DMS153 treated with DMSO at 0.1 percent for 48 hours (cell line): ENCODE measurements at regions not wholly inside any gene's neighbourhood (a gene's known extent, or its start where the extent isn't known, plus 50 kb on each side); places are given as distances from the start of the nearest gene placed in this dataset.

ENCODE experiments used
- DNase-seq: peaks from one replicate; lab custom pipeline; 2025; ENCODE audit not compliant: unreplicated experiment; lab: John Stamatoyannopoulos, UW

GRCh38 chr14:54126947-54127346 is 170.3 kb upstream of the BMP4 start:
- no peak for DNase-seq

- no peak for DNase-seq
These were observed 170.9 kb upstream of the BMP4 start for GRCh38 chr14:54127526-54127925.

GRCh38 chr14:54129850-54130640 is 173.4 kb upstream of the BMP4 start:
- no peak for DNase-seq

- DNase-seq, result no peak
These were observed 175.9 kb upstream of the BMP4 start for GRCh38 chr14:54132496-54132895.

GRCh38 chr14:54133896-54134295 is 177.3 kb upstream of the BMP4 start:
- no peak for DNase-seq

GRCh38 chr14:54135804-54136280 is 179.2 kb upstream of the BMP4 start:
- DNase-seq, result no peak

- no peak for DNase-seq
These were observed 180.4 kb upstream of the BMP4 start for GRCh38 chr14:54136894-54137613.

- DNase-seq, result no peak
These were observed 181.0 kb upstream of the BMP4 start for GRCh38 chr14:54137614-54137961.

- DNase-seq, result no peak
These were observed 181.4 kb upstream of the BMP4 start for GRCh38 chr14:54138024-54138353.

GRCh38 chr14:54138354-54139038 is 181.9 kb upstream of the BMP4 start:
- no peak for DNase-seq

GRCh38 chr14:54140551-54140950 is 183.9 kb upstream of the BMP4 start:
- no peak for DNase-seq

GRCh38 chr14:54146601-54147000 is 190.0 kb upstream of the BMP4 start:
- no peak for DNase-seq

- DNase-seq, result no peak
These were observed 190.7 kb upstream of the BMP4 start for GRCh38 chr14:54147282-54147681.

GRCh38 chr14:54147758-54148157 is 191.1 kb upstream of the BMP4 start:
- DNase-seq, result no peak

- DNase-seq, result no peak
These were observed 191.6 kb upstream of the BMP4 start for GRCh38 chr14:54148251-54148650.

GRCh38 chr14:54152351-54152750 is 195.7 kb upstream of the BMP4 start:
- no peak for DNase-seq

GRCh38 chr14:54166049-54166950 is 209.7 kb upstream of the BMP4 start:
- DNase-seq, result no peak

GRCh38 chr14:54168489-54168888 is 211.9 kb upstream of the BMP4 start:
- no peak for DNase-seq

GRCh38 chr14:54169254-54169924 is 212.8 kb upstream of the BMP4 start:
- DNase-seq, result no peak

- no peak for DNase-seq
These were observed 213.7 kb upstream of the BMP4 start for GRCh38 chr14:54170301-54170700.
